H1 (cell line): ENCODE measurements at regions not wholly inside any gene's neighbourhood (a gene's known extent, or its start where the extent isn't known, plus 50 kb on each side); places are given as distances from the start of the nearest gene placed in this dataset.

Experiments used
- BRCA1 ChIP-seq: IDR thresholded peaks from 2 replicates; pipeline ENCODE4 v1.6.1; 2012; ENCODE audit warnings: low read depth, low read length, improper control_type of control experiment
- CBX8 ChIP-seq: fragments of 300-800, 300-1000 bp; sonication (generic); IDR thresholded peaks from 2 replicates; pipeline ENCODE4 v1.7.1; 2016; ENCODE audit warnings: low read depth, low read length, borderline replicate concordance
- CTCF ChIP-seq, 3 experiments: IDR thresholded peaks; 1 replicate in 2 of 3; 2 replicates in 1 of 3; pipeline versions ENCODE4 v1.5.1 to v1.6.1; 2011; ENCODE audit warnings: low read length in 3 of 3, mild to moderate bottlenecking in 3 of 3, inconsistent platforms in 2 of 3, low read depth in 1 of 3, moderate library complexity in 1 of 3; ENCODE audit not compliant: insufficient read depth in 1 of 3; ENCODE audit errors: control extremely low read depth in 1 of 3
- MAFK ChIP-seq: IDR thresholded peaks from 2 replicates; pipeline ENCODE4 v1.6.1; 2012; ENCODE audit warnings: low read depth, mild to moderate bottlenecking, improper control_type of control experiment, low read length
- RXRA ChIP-seq: IDR thresholded peaks from 2 replicates; pipeline ENCODE4 v1.6.1; 2011; ENCODE audit warnings: low read depth, mild to moderate bottlenecking, low read length, moderate library complexity; ENCODE audit not compliant: insufficient read depth
- SIX5 ChIP-seq: IDR thresholded peaks from 2 replicates; pipeline ENCODE4 v1.6.1; 2011; ENCODE audit warnings: mild to moderate bottlenecking, low read depth, low read length
- TEAD4 ChIP-seq: IDR thresholded peaks from 2 replicates; pipeline ENCODE4 v1.6.1; 2012; ENCODE audit warnings: low read depth, low read length, inconsistent platforms, mixed read lengths

- TF ChIP-seq CTCF (IDR thresholded peaks at IDR 0.05; ENCODE audit: control extremely low read depth in 1 of 3, insufficient read depth in 1 of 3, low read depth in 1 of 3, low read length in 3 of 3), result peak in 1 of 3 experiments; percentile 44; a peak in 2 of 4 replicates
- no peak for TF ChIP-seq TEAD4
- no peak for TF ChIP-seq RXRA
- TF ChIP-seq BRCA1, result no peak
- TF ChIP-seq SIX5, result no peak
- no peak for TF ChIP-seq MAFK
- TF ChIP-seq CBX8, result no peak
These were observed 555.6 kb downstream of the PPARGC1A start (continued) for GRCh38 chr4:23333946-23334878.
